ENCODE measurements at regions not wholly inside any gene's neighbourhood (a gene's known extent, or its start where the extent isn't known, plus 50 kb on each side); places are given as distances from the start of the nearest gene placed in this dataset.

DNA sequence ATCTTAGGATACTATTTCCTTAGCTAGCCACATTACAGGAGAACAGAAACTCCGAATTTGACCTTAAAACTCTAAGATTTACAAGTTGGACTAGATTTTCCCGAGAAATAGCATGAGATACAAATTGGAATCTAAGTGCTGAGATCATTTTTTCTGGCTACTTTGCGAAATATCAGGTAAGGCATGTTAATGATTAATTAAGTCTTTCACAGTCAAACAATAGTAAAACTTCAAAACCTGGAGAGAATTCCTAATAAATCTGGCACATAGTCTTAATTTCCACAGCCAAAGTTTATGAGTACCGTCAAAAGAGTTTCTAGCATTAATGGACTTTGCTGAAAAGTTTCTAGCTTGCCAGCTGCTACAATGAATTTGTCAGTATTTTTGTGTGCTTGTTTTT, 379.5 kb upstream of the TOM1L1 start:
- TF ChIP-seq CTCF (IDR thresholded peaks at IDR 0.05) (no peak), EZH2phosphoT487 (IDR thresholded peaks at IDR 0.05) (no peak)

Measured in neural progenitor cell (in vitro differentiated cells).